ENCODE measurements at regions not wholly inside any gene's neighbourhood (a gene's known extent, or its start where the extent isn't known, plus 50 kb on each side); places are given as distances from the start of the nearest gene placed in this dataset.

GRCh38 chr6:159118924-159119323 lies 50.3 kb upstream of the FNDC1 start:
- no peaks in the 10 kb centered on the region for H3K9me3 Mint-ChIP-seq
- H3K27me3 Mint-ChIP-seq (ENCODE audit: low read depth in 3 of 3): peaks cover 0 to 3% (median 3%) of the 10 kb centered on the region in 3 donors
- H3K4me1 Mint-ChIP-seq: peaks cover 16 to 18% of the 10 kb centered on the region in 2 donors
- no peak for DNase-seq
- H3K36me3 Mint-ChIP-seq: no peaks in the 10 kb centered on the region
- H3K4me3 Mint-ChIP-seq: no peak overlapping the region
- H3K27ac Mint-ChIP-seq: no peak overlapping the region

GRCh38 chr6:159117563-159117962 lies 51.6 kb upstream of the FNDC1 start:
- Mint-ChIP-seq H3K27ac (no peak overlapping the region), H3K27me3 (ENCODE audit: low read depth in 3 of 3) (peaks cover 0 to 6% (median 3%) of the 10 kb centered on the region in 3 donors), H3K36me3 (no peaks in the 10 kb centered on the region), H3K9me3 (no peaks in the 10 kb centered on the region), H3K4me3 (no peak overlapping the region), H3K4me1 (peaks cover 22 to 23% of the 10 kb centered on the region in 2 donors)
- no peak for DNase-seq

- Mint-ChIP-seq H3K9me3 (no peaks in the 10 kb centered on the region), H3K4me1 (peaks cover 22 to 23% of the 10 kb centered on the region in 2 donors), H3K27me3 (ENCODE audit: low read depth in 3 of 3) (peaks cover 0 to 6% (median 3%) of the 10 kb centered on the region in 3 donors), H3K4me3 (no peak overlapping the region), H3K27ac (no peak overlapping the region), H3K36me3 (no peaks in the 10 kb centered on the region)
- DNase-seq: no peak
Observed at GRCh38 chr6:159117046-159117445, 52.2 kb upstream of the FNDC1 start.

DNA sequence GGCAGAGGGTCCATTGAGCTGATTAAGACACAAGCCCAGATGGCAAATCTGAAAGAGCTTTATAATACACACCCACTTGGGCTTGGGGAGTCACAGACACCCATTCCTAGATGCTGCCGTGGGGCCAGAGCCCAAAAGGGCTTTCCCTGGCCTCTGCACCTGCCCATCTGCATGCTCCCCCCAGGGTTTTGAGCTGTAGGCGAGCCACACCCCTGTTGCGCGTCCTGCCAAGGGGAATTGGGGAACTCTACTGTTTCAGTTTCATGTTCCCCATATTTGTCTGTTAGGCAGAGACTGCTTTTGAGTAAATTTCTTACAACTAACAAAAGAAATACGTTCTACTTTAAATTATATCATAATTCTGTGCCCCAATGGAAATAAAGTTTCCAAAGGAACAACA lies 52.9 kb upstream of the FNDC1 start:
- no peak for DNase-seq
- H3K36me3 Mint-ChIP-seq: no peaks in the 10 kb centered on the region
- H3K4me1 Mint-ChIP-seq: peaks cover 22 to 23% of the 10 kb centered on the region in 2 donors
- H3K27me3 Mint-ChIP-seq (ENCODE audit: low read depth in 3 of 3): peaks cover 0 to 6% (median 3%) of the 10 kb centered on the region in 3 donors
- no peak overlapping the region for H3K4me3 Mint-ChIP-seq
- H3K9me3 Mint-ChIP-seq: no peaks in the 10 kb centered on the region
- H3K27ac Mint-ChIP-seq: no peak overlapping the region

GRCh38 chr6:159114569-159114968 lies 54.6 kb upstream of the FNDC1 start:
- H3K27me3 Mint-ChIP-seq (ENCODE audit: low read depth in 3 of 3): peaks cover 0 to 6% (median under 1%) of the 10 kb centered on the region in 3 donors
- peaks cover 32 to 38% of the 10 kb centered on the region in 2 donors for H3K4me1 Mint-ChIP-seq
- no peaks in the 10 kb centered on the region for H3K36me3 Mint-ChIP-seq
- DNase-seq: no peak
- no peaks in the 10 kb centered on the region for H3K9me3 Mint-ChIP-seq
- peak overlapping the region in 3 of 6 donors; percentile 25 to 66 (median 62) for H3K27ac Mint-ChIP-seq
- peak overlapping the region in 1 of 5 donors; percentile 64 for H3K4me3 Mint-ChIP-seq

DNA sequence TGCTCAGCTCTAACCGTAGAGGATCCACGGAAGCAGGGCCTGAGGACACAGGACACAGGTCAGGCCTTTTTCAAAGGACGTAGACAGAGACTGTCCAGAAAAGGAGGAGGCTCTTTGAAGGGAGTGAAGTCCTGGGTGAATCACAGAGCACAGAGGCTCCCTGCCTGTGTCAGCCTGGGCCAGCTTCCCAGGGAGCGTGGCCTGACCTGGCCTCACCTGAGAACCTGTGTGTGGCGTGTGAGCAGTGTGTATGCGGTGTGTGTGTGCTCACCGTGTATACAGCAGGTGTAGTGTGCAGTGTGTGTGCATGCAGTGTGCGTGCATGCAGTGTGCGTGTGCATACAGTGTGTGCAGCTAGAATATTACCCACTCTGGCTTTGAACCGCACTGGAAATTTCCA lies 56.0 kb upstream of the FNDC1 start:
- H3K4me1 Mint-ChIP-seq: peaks cover 43 to 52% of the 10 kb centered on the region in 2 donors
- no peak for DNase-seq
- peaks cover 0 to 6% (median 0%) of the 10 kb centered on the region in 3 donors for H3K27me3 Mint-ChIP-seq (ENCODE audit: low read depth in 3 of 3)
- no peaks in the 10 kb centered on the region for H3K36me3 Mint-ChIP-seq
- no peak overlapping the region for H3K27ac Mint-ChIP-seq
- H3K9me3 Mint-ChIP-seq: no peaks in the 10 kb centered on the region
- H3K4me3 Mint-ChIP-seq: no peak overlapping the region

DNA sequence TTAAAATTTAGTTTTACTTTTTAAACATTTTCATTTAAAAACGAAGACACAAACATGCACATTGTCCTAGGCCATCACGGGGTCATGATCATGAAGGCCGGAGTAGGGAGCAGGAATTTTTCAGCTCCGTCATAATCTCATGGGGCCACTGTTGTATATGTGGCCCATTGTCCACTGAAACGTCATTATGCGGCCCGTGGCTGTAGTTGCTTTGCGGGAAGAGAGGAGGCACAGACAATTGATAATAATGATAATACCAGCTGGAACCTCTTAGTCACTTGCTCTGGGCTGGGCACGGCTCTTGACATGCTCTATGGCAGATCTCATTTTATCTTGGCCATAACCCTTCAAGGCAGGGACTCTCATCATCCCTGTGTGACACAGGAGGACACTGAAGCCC lies 56.5 kb upstream of the FNDC1 start:
- DNase-seq: no peak
- Mint-ChIP-seq H3K9me3 (no peaks in the 10 kb centered on the region), H3K4me1 (peaks cover 48 to 57% of the 10 kb centered on the region in 2 donors), H3K27me3 (ENCODE audit: low read depth in 3 of 3) (peaks cover 0 to 7% (median 4%) of the 10 kb centered on the region in 3 donors), H3K36me3 (no peaks in the 10 kb centered on the region), H3K27ac (no peak overlapping the region), H3K4me3 (no peak overlapping the region)

- H3K4me3 Mint-ChIP-seq: no peak overlapping the region
- no peaks in the 10 kb centered on the region for H3K36me3 Mint-ChIP-seq
- no peak for DNase-seq
- H3K9me3 Mint-ChIP-seq: no peaks in the 10 kb centered on the region
- H3K4me1 Mint-ChIP-seq: peaks cover 68 to 76% of the 10 kb centered on the region in 2 donors
- H3K27me3 Mint-ChIP-seq (ENCODE audit: low read depth in 3 of 3): peaks cover 3 to 9% (median 6%) of the 10 kb centered on the region in 3 donors
- H3K27ac Mint-ChIP-seq: no peak overlapping the region
Observed at GRCh38 chr6:159110748-159111147, 58.5 kb upstream of the FNDC1 start.

GRCh38 chr6:159110013-159110412 lies 59.2 kb upstream of the FNDC1 start:
- peak overlapping the region in 4 of 6 donors; percentile 21 to 73 (median 68) for H3K27ac Mint-ChIP-seq
- H3K4me3 Mint-ChIP-seq: peak overlapping the region in 1 of 5 donors; percentile 33

DNA sequence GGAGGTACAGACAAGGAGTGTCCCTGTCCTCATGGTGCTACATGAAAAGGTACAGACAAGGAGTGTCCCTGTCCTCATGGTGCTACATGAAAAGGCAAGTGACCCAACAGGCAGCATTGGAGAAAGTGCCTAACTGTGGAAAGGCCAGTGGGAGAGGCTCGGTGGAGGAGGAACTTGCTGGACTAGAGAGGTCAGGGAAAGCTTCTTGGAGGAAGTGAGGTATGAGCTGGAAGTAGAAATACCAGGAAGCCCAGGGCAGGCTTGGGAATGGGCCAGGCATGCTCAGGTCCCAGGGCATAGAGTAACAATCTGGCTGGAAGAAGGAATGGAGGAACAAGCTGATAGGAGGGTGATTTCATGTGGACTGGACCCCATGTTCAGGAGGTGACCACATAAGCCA lies 59.8 kb upstream of the FNDC1 start:
- DNase-seq: no peak
- Mint-ChIP-seq H3K4me1 (peaks cover 65 to 73% of the 10 kb centered on the region in 2 donors), H3K36me3 (no peaks in the 10 kb centered on the region), H3K27me3 (ENCODE audit: low read depth in 3 of 3) (peaks cover 3 to 9% (median 8%) of the 10 kb centered on the region in 3 donors), H3K27ac (peak overlapping the region in 3 of 6 donors; percentile 34 to 76 (median 65)), H3K4me3 (no peak overlapping the region), H3K9me3 (no peaks in the 10 kb centered on the region)

More at GRCh38 chr6:159110013-159110412, 59.2 kb upstream of the FNDC1 start:
- DNase-seq: peak; percentile 36 to 51 (median 49)
- peaks cover 65 to 73% of the 10 kb centered on the region in 2 donors for H3K4me1 Mint-ChIP-seq
- H3K9me3 Mint-ChIP-seq: no peaks in the 10 kb centered on the region
- no peaks in the 10 kb centered on the region for H3K36me3 Mint-ChIP-seq
- peaks cover 3 to 9% (median 6%) of the 10 kb centered on the region in 3 donors for H3K27me3 Mint-ChIP-seq (ENCODE audit: low read depth in 3 of 3)

- peaks cover 65 to 73% of the 10 kb centered on the region in 2 donors for H3K4me1 Mint-ChIP-seq
- peak overlapping the region; percentile 89 to 100 (median 92) for H3K27ac Mint-ChIP-seq
- H3K36me3 Mint-ChIP-seq: no peaks in the 10 kb centered on the region
- DNase-seq: no peak
- H3K27me3 Mint-ChIP-seq (ENCODE audit: low read depth in 3 of 3): peaks cover 3 to 10% (median 9%) of the 10 kb centered on the region in 3 donors
- no peaks in the 10 kb centered on the region for H3K9me3 Mint-ChIP-seq
- peak overlapping the region; percentile 56 to 84 (median 76) for H3K4me3 Mint-ChIP-seq
Observed at GRCh38 chr6:159108426-159108985, 60.7 kb upstream of the FNDC1 start.

GRCh38 chr6:159107451-159108260 lies 61.5 kb upstream of the FNDC1 start:
- Mint-ChIP-seq H3K27me3 (ENCODE audit: low read depth in 3 of 3) (peaks cover 3 to 10% (median 7%) of the 10 kb centered on the region in 3 donors), H3K4me3 (peak overlapping the region; percentile 75 to 84 (median 81)), H3K4me1 (peaks cover 68 to 79% of the 10 kb centered on the region in 2 donors), H3K36me3 (no peaks in the 10 kb centered on the region), H3K27ac (peak overlapping the region; percentile 89 to 100 (median 92)), H3K9me3 (no peaks in the 10 kb centered on the region)
- DNase-seq: peak; percentile 74 to 78 (median 77)

- Mint-ChIP-seq H3K9me3 (no peaks in the 10 kb centered on the region), H3K4me1 (peaks cover 68 to 80% of the 10 kb centered on the region in 2 donors), H3K4me3 (peak overlapping the region; percentile 75 to 84 (median 81)), H3K27ac (peak overlapping the region; percentile 89 to 100 (median 92)), H3K36me3 (no peaks in the 10 kb centered on the region), H3K27me3 (ENCODE audit: low read depth in 3 of 3) (peaks cover 3 to 10% (median 7%) of the 10 kb centered on the region in 3 donors)
- DNase-seq: peak; percentile 89 to 92 (median 91)
Observed at GRCh38 chr6:159106627-159107241, 61.9 kb upstream of the TAGAP start.

DNA sequence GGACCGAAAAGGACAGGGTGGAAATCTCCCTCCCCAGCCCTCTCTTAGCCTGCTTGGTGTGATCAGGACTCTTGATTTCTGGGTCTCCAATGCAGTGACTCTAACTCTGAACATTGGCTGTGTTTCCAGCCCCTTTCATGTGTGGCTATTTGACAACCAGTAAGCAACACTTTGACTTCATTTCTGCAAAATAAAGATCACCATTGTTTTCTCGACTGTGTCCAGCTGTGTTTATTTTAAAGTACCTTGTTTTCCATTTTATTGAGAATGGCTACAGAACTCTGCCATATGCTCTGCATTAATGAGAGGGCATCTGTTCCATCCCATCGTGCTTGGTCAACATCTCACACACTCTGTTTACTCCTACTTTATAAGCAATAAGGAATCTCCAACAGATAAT lies 60.9 kb upstream of the TAGAP start:
- H3K4me3 Mint-ChIP-seq: peak overlapping the region in 1 of 5 donors; percentile 16
- H3K4me1 Mint-ChIP-seq: peaks cover 66 to 78% of the 10 kb centered on the region in 2 donors
- peak overlapping the region; percentile 89 to 100 (median 92) for H3K27ac Mint-ChIP-seq
- peaks cover 3 to 10% (median 7%) of the 10 kb centered on the region in 3 donors for H3K27me3 Mint-ChIP-seq (ENCODE audit: low read depth in 3 of 3)
- no peak for DNase-seq
- no peaks in the 10 kb centered on the region for H3K9me3 Mint-ChIP-seq
- no peaks in the 10 kb centered on the region for H3K36me3 Mint-ChIP-seq

Measured in immature natural killer cell (primary cell).